BE2C (cell line): ENCODE measurements at regions not wholly inside any gene's neighbourhood (a gene's known extent, or its start where the extent isn't known, plus 50 kb on each side); places are given as distances from the start of the nearest gene placed in this dataset.

Source experiments
- DNase-seq: peaks from one replicate; pipeline ENCODE4 v3.0.0-alpha.2; 2020
- H3K27me3 ChIP-seq: fragments of 250-450 bp; sonication (Bioruptor Pico); 2 replicates; pipeline ENCODE4 v1.5.1; 2020; ENCODE audit warnings: mild to moderate bottlenecking
- H3K36me3 ChIP-seq: fragments of 250-450 bp; sonication (Bioruptor Pico); 2 replicates; pipeline ENCODE4 v1.5.1; 2020; ENCODE audit warnings: mild to moderate bottlenecking
- H3K4me1 ChIP-seq: fragments of 250-450 bp; sonication (Bioruptor Pico); 2 replicates; pipeline ENCODE4 v1.5.1; 2020
- H3K4me3 ChIP-seq: 2 replicates; pipeline ENCODE4 v1.5.1; 2011; ENCODE audit warnings: low read depth, low read length
- H3K9me3 ChIP-seq: fragments of 250-450 bp; sonication (Bioruptor Pico); 2 replicates; pipeline ENCODE4 v1.5.1; 2020
- TF ChIP-seq, protein P1 (sequence below): IDR thresholded peaks from 2 replicates; pipeline ENCODE4 v1.5.1; 2012; ENCODE audit warnings: mild to moderate bottlenecking, low read depth, low read length

DNA sequence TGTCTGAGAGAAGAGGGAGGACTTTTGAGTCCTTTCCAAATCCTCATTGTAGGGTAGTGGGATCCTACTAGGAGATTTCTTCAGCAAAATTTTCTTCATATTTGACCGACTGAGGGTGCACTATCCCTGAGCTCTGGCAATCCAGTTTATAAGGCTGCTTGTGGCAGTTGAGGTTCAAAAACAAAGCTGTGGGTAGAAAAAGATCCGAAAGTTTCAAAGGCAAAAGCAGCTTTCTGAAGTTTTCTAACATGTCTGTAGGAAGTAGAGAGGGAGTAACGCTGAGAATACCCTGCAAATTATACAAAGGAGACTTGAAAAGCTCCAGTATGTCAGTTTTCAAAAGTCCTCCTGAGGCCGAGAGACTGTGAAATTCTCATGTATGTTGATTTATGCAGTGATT is 1039.3 kb upstream of the PIK3C3 start:
- no peaks in the 10 kb centered on the region for H3K4me1 ChIP-seq

DNA sequence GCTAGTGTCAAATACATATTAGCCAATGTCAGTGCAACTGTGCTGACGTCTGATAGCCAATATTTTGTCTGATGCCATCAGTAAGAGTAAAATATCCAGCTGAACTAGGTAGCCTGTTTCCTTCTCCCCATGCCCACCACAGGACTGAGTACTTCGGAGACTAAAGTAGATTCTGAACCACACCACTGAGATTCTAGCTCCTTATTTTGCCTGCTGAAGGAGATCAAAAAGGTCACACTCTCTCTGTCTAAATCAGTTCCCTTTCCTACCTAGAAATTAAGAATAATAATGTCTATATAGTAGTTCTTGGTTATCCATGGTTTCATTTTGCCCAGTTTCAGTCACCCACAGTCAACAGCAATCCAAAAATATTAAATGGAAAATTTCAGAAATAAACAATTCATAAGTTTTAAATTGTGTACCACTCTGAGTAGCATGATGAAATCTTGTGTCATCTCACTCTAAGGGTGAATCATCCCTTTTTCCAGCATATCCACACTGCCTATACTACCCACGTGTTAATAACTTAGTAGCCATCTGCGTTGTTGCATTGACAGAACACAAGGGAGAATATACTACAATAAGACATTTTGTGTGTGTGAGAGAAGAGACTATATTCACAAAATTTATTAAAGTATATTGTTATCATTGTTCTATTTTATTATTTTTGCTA is 1043.3 kb upstream of the PIK3C3 start:
- Histone ChIP-seq H3K4me1 (no peaks in the 10 kb centered on the region), H3K4me3 (no peak overlapping the region), H3K36me3 (no peaks in the 10 kb centered on the region), H3K9me3 (no peaks in the 10 kb centered on the region), H3K27me3 (no peaks in the 10 kb centered on the region)
- TF ChIP-seq, protein P1, sequence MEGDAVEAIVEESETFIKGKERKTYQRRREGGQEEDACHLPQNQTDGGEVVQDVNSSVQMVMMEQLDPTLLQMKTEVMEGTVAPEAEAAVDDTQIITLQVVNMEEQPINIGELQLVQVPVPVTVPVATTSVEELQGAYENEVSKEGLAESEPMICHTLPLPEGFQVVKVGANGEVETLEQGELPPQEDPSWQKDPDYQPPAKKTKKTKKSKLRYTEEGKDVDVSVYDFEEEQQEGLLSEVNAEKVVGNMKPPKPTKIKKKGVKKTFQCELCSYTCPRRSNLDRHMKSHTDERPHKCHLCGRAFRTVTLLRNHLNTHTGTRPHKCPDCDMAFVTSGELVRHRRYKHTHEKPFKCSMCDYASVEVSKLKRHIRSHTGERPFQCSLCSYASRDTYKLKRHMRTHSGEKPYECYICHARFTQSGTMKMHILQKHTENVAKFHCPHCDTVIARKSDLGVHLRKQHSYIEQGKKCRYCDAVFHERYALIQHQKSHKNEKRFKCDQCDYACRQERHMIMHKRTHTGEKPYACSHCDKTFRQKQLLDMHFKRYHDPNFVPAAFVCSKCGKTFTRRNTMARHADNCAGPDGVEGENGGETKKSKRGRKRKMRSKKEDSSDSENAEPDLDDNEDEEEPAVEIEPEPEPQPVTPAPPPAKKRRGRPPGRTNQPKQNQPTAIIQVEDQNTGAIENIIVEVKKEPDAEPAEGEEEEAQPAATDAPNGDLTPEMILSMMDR: no peak
- no peak for DNase-seq

More for the DNA sequence above, 1039.3 kb upstream of the PIK3C3 start:
- TF ChIP-seq, protein P1: no peak
- Histone ChIP-seq H3K36me3 (no peaks in the 10 kb centered on the region), H3K27me3 (no peaks in the 10 kb centered on the region), H3K9me3 (no peaks in the 10 kb centered on the region), H3K4me3 (no peak overlapping the region)
- no peak for DNase-seq

DNA sequence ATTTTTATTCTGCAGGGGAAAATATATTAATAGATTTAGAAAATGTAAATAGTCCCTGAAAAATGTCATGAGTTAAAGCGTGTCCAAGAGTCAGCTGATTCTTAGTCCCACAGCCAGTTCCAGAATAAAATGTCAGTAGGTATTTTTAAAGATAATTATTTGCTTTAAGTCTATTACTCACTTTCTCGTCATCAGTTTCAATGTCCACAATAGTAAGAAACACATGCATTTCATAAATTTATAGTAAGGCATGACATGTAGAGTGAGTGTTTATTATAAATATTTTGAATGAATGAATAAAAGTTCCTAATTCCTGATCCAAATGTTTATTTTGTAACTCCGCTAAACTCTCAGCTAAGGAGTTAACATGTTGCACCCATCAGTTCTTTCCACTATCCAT is 1044.0 kb upstream of the PIK3C3 start:
- no peaks in the 10 kb centered on the region for H3K27me3 ChIP-seq
- DNase-seq: no peak
- H3K4me3 ChIP-seq: no peak overlapping the region
- TF ChIP-seq, protein P1: no peak
- no peaks in the 10 kb centered on the region for H3K36me3 ChIP-seq
- H3K9me3 ChIP-seq: no peaks in the 10 kb centered on the region
- no peaks in the 10 kb centered on the region for H3K4me1 ChIP-seq

DNA sequence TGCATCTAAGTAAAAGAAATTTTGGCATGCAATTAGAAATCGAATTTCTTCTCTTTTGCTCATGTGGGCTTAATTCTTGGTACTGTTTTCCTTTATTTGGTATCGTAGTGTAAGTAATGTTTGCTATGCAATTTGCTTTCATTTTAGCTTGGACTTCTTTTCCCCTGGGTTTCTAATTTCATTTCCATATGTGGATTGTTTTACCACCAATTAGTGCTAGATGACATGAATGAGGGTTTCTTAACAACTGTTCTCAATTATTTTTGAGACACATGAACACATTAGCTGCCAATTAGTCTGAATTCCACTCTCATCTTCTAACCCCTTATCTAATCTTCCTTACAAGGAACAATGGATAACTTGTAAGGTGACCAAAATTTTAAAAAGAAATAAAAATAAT is 1047.2 kb upstream of the PIK3C3 start:
- Histone ChIP-seq H3K27me3 (no peaks in the 10 kb centered on the region), H3K4me3 (no peak overlapping the region), H3K4me1 (no peaks in the 10 kb centered on the region), H3K36me3 (no peaks in the 10 kb centered on the region), H3K9me3 (no peaks in the 10 kb centered on the region)
- TF ChIP-seq, protein P1: no peak
- DNase-seq: no peak

DNA sequence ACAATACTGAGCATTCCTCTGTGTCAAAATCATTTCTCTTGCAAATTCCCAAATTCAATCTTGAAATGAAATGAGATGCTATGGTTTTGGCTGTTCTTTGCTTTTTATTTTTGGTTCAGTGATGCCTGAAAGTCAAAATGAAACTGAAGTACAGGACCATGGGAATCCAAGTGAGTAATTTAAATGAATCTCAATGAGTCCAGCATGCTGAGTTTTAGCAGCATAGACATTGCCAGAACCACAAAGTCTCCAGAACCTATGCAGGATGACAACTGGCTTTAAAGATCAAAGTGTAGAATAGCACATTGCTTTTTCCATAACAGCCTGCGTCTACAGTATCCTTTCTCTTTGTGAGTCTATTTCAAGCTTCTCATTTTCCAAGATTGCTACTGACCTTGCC is 1050.7 kb upstream of the PIK3C3 start:
- DNase-seq: no peak
- TF ChIP-seq, protein P1: no peak
- no peaks in the 10 kb centered on the region for H3K9me3 ChIP-seq

DNA sequence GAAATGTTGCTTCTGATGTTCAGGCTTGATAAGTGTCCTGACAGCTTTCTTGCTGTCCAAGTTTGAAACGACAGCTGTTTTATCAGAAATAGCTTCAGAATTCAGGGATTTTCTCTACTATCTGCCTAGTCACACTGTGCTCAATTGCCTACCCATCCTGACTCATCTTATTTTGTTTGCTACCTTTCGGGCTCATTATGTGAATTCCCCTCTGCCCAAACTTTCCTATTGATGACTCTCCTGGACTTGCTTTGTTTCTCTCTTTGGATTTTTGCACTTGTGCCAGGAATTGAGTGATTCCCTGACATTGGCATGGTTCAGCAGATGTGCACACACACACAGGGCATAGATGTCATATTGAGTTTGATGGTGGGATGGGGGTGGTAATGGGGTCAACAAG is 1052.6 kb upstream of the PIK3C3 start:
- Histone ChIP-seq H3K9me3 (no peaks in the 10 kb centered on the region), H3K4me1 (no peaks in the 10 kb centered on the region), H3K36me3 (no peaks in the 10 kb centered on the region), H3K27me3 (no peaks in the 10 kb centered on the region), H3K4me3 (no peak overlapping the region)
- no peak for DNase-seq
- TF ChIP-seq, protein P1: no peak

More for the DNA sequence above, 1050.7 kb upstream of the PIK3C3 start:
- H3K36me3 ChIP-seq: no peaks in the 10 kb centered on the region
- no peak overlapping the region for H3K4me3 ChIP-seq
- H3K27me3 ChIP-seq: no peaks in the 10 kb centered on the region
- H3K4me1 ChIP-seq: no peaks in the 10 kb centered on the region
